ENCODE measurements at regions not wholly inside any gene's neighbourhood (a gene's known extent, or its start where the extent isn't known, plus 50 kb on each side); places are given as distances from the start of the nearest gene placed in this dataset.
A peak's percentile ranks its signal among the peaks of the same experiment; 100 is the strongest.

- H2AFZ ChIP-seq (ENCODE audit: low read depth, low read length, poor library complexity, severe bottlenecking): peak overlapping the region; percentile 98
- CTCF ChIA-PET: interaction anchor here (1.0 to 2.8 kb wide), 7 partner anchors 8 to 1761 kb away, joined by 3 to 14 read pairs (median 5); no protein-coding TSS in a partner anchor
- TF ChIP-seq CEBPB (IDR thresholded peaks at IDR 0.05; ENCODE audit: low read depth) (no peak), TCF7L2 (IDR thresholded peaks at IDR 0.05; ENCODE audit: borderline replicate concordance, extremely low read depth, insufficient read depth, insufficient read length) (no peak), ZBTB33 (IDR thresholded peaks at IDR 0.05; ENCODE audit: extremely low read depth, insufficient replicate concordance, low read length) (no peak), POLR2AphosphoS5 (IDR thresholded peaks at IDR 0.05; ENCODE audit: low read depth, low read length) (no peak), ELF1 (IDR thresholded peaks at IDR 0.05; ENCODE audit: borderline replicate concordance, low read depth) (no peak), RAD21 (IDR thresholded peaks at IDR 0.05; ENCODE audit: low read depth) (peak; percentile 53), EZH2 (IDR thresholded peaks at IDR 0.05) (no peak), SIN3A (IDR thresholded peaks at IDR 0.05; ENCODE audit: low read depth) (no peak), ZFX (IDR thresholded peaks at IDR 0.05) (0 out of 2 replicates have a peak, but pooled peaks have one; percentile 12), POLR2A (IDR thresholded peaks at IDR 0.05; ENCODE audit: borderline replicate concordance, extremely low read depth, insufficient read depth, insufficient read length) (no peak), EGR1 (IDR thresholded peaks at IDR 0.05; ENCODE audit: low read depth) (no peak), EZH2phosphoT487 (IDR thresholded peaks at IDR 0.05; ENCODE audit: borderline replicate concordance) (no peak), SRF (IDR thresholded peaks at IDR 0.05; ENCODE audit: low read depth) (no peak), JUND (IDR thresholded peaks at IDR 0.05) (no peak), CBX3 (IDR thresholded peaks at IDR 0.05; ENCODE audit: low read depth) (no peak), CTCF (IDR thresholded peaks at IDR 0.05 in 2 of 3, conservative IDR thresholded peaks at IDR 0.05 in 1 of 3; ENCODE audit: borderline replicate concordance in 1 of 3, insufficient read depth in 1 of 3, low read depth in 2 of 3, low read length in 2 of 3) (peak; percentile 55 to 81 (median 61)), YY1 (IDR thresholded peaks at IDR 0.05; ENCODE audit: extremely low read depth, insufficient replicate concordance, low read depth, low read length) (no peak), SP1 (IDR thresholded peaks at IDR 0.05; ENCODE audit: low read depth) (no peak), FOSL1 (IDR thresholded peaks at IDR 0.05; ENCODE audit: low read depth) (no peak)
- TF ChIP-seq, protein P1, sequence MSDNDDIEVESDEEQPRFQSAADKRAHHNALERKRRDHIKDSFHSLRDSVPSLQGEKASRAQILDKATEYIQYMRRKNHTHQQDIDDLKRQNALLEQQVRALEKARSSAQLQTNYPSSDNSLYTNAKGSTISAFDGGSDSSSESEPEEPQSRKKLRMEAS (IDR thresholded peaks at IDR 0.05): peak; percentile 54
- TF ChIP-seq, protein P2, sequence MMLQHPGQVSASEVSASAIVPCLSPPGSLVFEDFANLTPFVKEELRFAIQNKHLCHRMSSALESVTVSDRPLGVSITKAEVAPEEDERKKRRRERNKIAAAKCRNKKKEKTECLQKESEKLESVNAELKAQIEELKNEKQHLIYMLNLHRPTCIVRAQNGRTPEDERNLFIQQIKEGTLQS (IDR thresholded peaks at IDR 0.05): no peak
- TF ChIP-seq, protein P3, sequence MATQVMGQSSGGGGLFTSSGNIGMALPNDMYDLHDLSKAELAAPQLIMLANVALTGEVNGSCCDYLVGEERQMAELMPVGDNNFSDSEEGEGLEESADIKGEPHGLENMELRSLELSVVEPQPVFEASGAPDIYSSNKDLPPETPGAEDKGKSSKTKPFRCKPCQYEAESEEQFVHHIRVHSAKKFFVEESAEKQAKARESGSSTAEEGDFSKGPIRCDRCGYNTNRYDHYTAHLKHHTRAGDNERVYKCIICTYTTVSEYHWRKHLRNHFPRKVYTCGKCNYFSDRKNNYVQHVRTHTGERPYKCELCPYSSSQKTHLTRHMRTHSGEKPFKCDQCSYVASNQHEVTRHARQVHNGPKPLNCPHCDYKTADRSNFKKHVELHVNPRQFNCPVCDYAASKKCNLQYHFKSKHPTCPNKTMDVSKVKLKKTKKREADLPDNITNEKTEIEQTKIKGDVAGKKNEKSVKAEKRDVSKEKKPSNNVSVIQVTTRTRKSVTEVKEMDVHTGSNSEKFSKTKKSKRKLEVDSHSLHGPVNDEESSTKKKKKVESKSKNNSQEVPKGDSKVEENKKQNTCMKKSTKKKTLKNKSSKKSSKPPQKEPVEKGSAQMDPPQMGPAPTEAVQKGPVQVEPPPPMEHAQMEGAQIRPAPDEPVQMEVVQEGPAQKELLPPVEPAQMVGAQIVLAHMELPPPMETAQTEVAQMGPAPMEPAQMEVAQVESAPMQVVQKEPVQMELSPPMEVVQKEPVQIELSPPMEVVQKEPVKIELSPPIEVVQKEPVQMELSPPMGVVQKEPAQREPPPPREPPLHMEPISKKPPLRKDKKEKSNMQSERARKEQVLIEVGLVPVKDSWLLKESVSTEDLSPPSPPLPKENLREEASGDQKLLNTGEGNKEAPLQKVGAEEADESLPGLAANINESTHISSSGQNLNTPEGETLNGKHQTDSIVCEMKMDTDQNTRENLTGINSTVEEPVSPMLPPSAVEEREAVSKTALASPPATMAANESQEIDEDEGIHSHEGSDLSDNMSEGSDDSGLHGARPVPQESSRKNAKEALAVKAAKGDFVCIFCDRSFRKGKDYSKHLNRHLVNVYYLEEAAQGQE (IDR thresholded peaks at IDR 0.05; ENCODE audit: low read depth): no peak
These were observed 89.7 kb downstream of the DMRTA2 start for GRCh38 chr1:50333595-50333974.

More at GRCh38 chr1:50333595-50333974, 89.7 kb downstream of the DMRTA2 start:
- RAD21 ChIA-PET (ENCODE audit: low non-redundant PET in 1 of 2, low total read pairs in 2 of 2, uncharacterized antibody in 2 of 2, unreplicated experiment in 2 of 2): no interaction called here
- Histone ChIP-seq H3K79me2 (ENCODE audit: insufficient read depth, low read length) (no peaks in the 10 kb centered on the region), H3K27me3 (ENCODE audit: insufficient read depth, low read length) (peaks cover 26% of the 10 kb centered on the region; the same call in 1 of the 2 replicates), H3K4me1 (ENCODE audit: control insufficient read depth in 1 of 2, insufficient read depth in 2 of 2, low read length in 2 of 2) (peaks cover 3 to 13% of the 10 kb centered on the region in 2 experiments; a peak in 2 of 4 replicates), H3K4me3 (replicated peaks in 1 of 2; ENCODE audit: low read depth in 1 of 2, low read length in 2 of 2) (peak overlapping the region; percentile 54 to 65), H3K9me2 (ENCODE audit: insufficient read depth) (no peaks in the 10 kb centered on the region), H3K36me3 (ENCODE audit: control insufficient read depth in 1 of 2, insufficient read depth in 2 of 2, low read length in 2 of 2) (no peaks in the 10 kb centered on the region), H3K4me2 (ENCODE audit: low read length) (peak overlapping the region; percentile 100), H3K9ac (ENCODE audit: low read length) (peak overlapping the region; percentile 42), H3K9me3 (ENCODE audit: control insufficient read depth in 1 of 2, insufficient read depth in 1 of 2, low read depth in 1 of 2, low read length in 2 of 2) (no peaks in the 10 kb centered on the region), H4K20me1 (ENCODE audit: insufficient read depth) (no peaks in the 10 kb centered on the region), H3K27ac (ENCODE audit: low read depth, low read length) (peak overlapping the region; percentile 59; the same call in 1 of the 2 replicates)
- no peak for DNase-seq (ENCODE audit: low read depth, low spot score)
- POLR2A ChIA-PET: no interaction called here
- intact Hi-C loops (cut with micrococcal nuclease): loop anchor here (1.0 to 5.0 kb wide), 3 partner anchors 1417 to 1761 kb away; no protein-coding TSS in a partner anchor
- BruUV-seq (replicated peaks): no TSS peak
- ATAC-seq: peak; percentile 86
